ENCODE measurements at regions not wholly inside any gene's neighbourhood (a gene's known extent, or its start where the extent isn't known, plus 50 kb on each side); places are given as distances from the start of the nearest gene placed in this dataset.

- DNase-seq (ENCODE audit: low read depth, low spot score), result no peak
- ChIA-PET POLR2A (no interaction called here), CTCF (interaction anchor here (0.9 to 1.9 kb wide), 4 partner anchors 9 to 197 kb away, joined by 3 to 9 read pairs (median 4); no protein-coding TSS in a partner anchor)
- no peak overlapping the region for H3K4me3 ChIP-seq (ENCODE audit: low read depth, low read length)
- TF ChIP-seq CTCF (IDR thresholded peaks at IDR 0.05; ENCODE audit: insufficient read depth, low read length, missing control alignments), result no peak
Observed at GRCh38 chr5:112560371-112560770, 141.3 kb upstream of the EPB41L4A start.

- no peak for DNase-seq (ENCODE audit: low read depth, low spot score)
- no peak overlapping the region for H3K4me3 ChIP-seq (ENCODE audit: low read depth, low read length)
- CTCF ChIA-PET, result interaction anchor here (0.8 to 1.4 kb wide), 2 partner anchors 11 to 12 kb away, joined by 3 read pairs; no protein-coding TSS in a partner anchor
- POLR2A ChIA-PET, result no interaction called here
- TF ChIP-seq CTCF (IDR thresholded peaks at IDR 0.05; ENCODE audit: insufficient read depth, low read length, missing control alignments), result no peak
Observed at GRCh38 chr5:112563169-112563826, 144.2 kb upstream of the EPB41L4A start.

- POLR2A ChIA-PET, result no interaction called here
- DNase-seq (ENCODE audit: low read depth, low spot score), result no peak
- CTCF ChIA-PET, result no interaction called here
- H3K4me3 ChIP-seq (ENCODE audit: low read depth, low read length), result no peak overlapping the region
- no peak for TF ChIP-seq CTCF (IDR thresholded peaks at IDR 0.05; ENCODE audit: insufficient read depth, low read length, missing control alignments)
Observed at GRCh38 chr5:112566251-112566650, 147.2 kb upstream of the EPB41L4A start.

- CTCF ChIA-PET, result no interaction called here
- no peak overlapping the region for H3K4me3 ChIP-seq (ENCODE audit: low read depth, low read length)
- TF ChIP-seq CTCF (IDR thresholded peaks at IDR 0.05; ENCODE audit: insufficient read depth, low read length, missing control alignments), result no peak
- POLR2A ChIA-PET, result no interaction called here
- DNase-seq (ENCODE audit: low read depth, low spot score), result no peak
Observed at GRCh38 chr5:112569596-112569995, 150.5 kb upstream of the EPB41L4A start.

- H3K4me3 ChIP-seq (ENCODE audit: low read depth, low read length), result no peak overlapping the region
- ChIA-PET POLR2A (no interaction called here), CTCF (no interaction called here)
- TF ChIP-seq CTCF (IDR thresholded peaks at IDR 0.05; ENCODE audit: insufficient read depth, low read length, missing control alignments), result no peak
- DNase-seq (ENCODE audit: low read depth, low spot score), result no peak
Observed at GRCh38 chr5:112570708-112571444, 151.8 kb upstream of the EPB41L4A start.

GRCh38 chr5:112573441-112573840 is 154.4 kb upstream of the EPB41L4A start:
- no peak overlapping the region for H3K4me3 ChIP-seq (ENCODE audit: low read depth, low read length)
- POLR2A ChIA-PET, result no interaction called here
- DNase-seq (ENCODE audit: low read depth, low spot score), result no peak
- no peak for TF ChIP-seq CTCF (IDR thresholded peaks at IDR 0.05; ENCODE audit: insufficient read depth, low read length, missing control alignments)
- CTCF ChIA-PET, result interaction anchor here (1.5 kb wide), 1 partner anchor 23 kb away, joined by 4 read pairs; no protein-coding TSS in a partner anchor
